SW480 (cell line): ENCODE measurements at regions not wholly inside any gene's neighbourhood (a gene's known extent, or its start where the extent isn't known, plus 50 kb on each side); places are given as distances from the start of the nearest gene placed in this dataset.
"Not testable (repeated sequence)": the region's sequence is repeated elsewhere in the genome, so short reads cannot be mapped to it uniquely, and the experiment has no call there.

Experiments used
- DNase-seq: peaks from one replicate; pipeline ENCODE4 v3.0.0-alpha.2; 2016; ENCODE audit warnings: low spot score

DNA sequence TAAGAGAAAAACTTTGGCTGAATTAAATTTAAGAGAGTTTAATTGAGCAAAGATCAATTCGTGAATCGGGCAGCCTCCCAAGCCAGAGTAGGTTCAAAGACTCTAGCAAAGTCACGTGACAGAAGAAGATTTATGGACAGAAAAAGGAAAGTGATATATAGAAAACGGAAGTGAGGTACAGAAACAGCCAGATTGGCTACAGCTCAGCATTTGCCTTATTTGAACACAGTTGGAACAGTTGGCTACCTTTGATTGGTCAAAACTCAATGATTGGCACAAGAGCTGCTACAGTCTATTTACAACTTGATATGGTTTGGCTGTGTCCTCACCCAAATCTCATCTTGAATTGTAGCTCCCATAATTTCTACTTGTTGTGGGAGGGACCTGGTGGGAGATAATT, 102.6 kb downstream of the PLG start:
- DNase-seq = no peak

DNA sequence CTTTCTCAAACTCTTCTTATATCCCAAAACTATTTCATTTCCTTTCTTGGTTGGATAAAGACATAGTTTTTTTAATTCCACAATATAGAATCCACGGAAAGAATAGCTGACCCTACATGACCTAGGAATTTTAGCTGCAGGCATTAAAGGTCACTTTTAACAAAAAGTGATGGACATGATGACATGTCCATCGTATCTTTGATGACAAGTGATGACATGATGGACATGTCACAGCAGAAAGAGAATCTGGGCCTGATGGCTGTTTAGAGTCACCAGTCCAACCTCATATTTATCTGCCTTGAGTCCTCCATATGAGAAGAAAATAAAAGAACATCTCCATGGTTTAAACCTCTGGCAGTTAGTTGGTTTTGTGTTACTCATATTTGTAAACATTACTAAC, 106.2 kb downstream of the PLG start:
- no peak for DNase-seq

DNA sequence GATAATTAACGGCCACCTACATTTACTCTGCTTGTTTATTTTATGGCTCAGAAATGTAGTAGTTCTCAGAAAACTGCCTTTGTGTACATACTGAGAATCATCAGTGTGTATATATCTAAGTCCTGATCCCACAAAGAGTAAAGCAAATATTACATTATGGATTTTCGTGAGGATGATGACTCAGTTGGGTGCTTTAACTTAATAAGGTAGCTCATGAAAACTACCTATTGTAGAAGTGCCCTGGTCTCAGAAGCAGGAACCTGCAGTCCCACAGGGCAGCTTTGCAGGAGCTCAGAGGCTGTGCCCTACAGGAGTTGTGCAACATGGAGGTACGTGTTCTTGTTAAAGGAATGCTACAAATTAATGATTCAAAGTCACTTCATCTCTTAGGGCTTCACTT, 108.2 kb downstream of the PLG start:
- no peak for DNase-seq

GRCh38 chr6:160812097-160812496, 110.1 kb downstream of the PLG start:
- DNase-seq = no peak

GRCh38 chr6:160818934-160819333, 116.9 kb downstream of the PLG start:
- DNase-seq = no peak

DNA sequence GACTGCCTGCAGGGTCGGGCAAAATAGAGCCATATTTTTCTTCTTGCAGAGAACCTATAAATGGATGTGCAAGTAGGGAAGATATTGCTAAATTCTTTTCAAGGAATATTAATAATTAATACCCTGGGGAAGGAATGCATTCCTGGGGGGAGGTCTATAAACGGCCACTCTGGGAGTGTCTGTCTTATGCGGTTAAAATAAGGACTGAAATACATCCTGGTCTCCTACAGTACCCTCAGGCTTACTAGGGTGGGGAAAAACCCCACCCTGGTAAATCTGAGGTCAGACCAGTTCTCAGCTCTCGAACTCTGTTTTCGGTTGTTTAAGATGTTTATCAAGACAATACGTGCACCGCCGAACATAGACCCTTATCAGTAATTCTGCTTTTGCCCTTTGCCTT, 118.6 kb downstream of the PLG start:
- not testable (repeated sequence) for DNase-seq

DNA sequence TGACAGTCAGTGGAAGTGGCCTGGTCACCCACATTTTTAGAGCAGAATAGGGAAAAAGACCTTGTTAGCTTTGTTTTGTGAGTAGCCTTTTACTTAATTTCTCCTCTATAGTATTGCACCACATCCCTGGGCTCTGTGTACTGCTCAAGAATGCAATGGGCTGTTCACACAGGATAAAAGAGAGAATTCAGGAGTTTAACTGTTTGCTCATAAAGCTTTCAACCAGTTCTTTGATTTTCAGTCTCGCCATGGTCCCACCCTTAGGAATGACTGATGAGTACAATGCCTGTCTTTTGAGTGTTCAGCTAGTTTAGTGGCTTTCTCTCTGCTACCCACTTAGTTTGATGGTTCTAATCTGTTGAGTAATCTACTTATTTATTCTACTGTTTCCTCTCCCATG, 129.7 kb downstream of the PLG start:
- DNase-seq = peak; percentile 11

DNA sequence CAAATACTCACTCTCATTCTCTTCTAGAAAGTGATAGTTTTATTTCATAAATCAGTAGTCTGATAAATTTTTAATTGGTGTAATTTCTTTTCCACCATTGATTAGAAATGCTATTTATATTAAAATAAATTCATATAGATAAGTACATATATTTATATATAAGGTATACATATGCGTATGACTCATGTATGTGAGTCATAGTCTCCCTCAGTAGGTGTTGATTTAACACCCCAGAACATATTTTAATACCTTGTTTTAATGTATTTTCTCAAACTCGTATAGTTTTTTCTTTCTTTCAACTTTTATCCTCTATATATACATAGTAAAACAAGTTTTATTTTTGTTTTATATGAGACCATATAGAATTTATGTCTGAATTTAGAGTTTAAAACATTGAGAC, 130.4 kb downstream of the PLG start:
- DNase-seq = no peak

DNA sequence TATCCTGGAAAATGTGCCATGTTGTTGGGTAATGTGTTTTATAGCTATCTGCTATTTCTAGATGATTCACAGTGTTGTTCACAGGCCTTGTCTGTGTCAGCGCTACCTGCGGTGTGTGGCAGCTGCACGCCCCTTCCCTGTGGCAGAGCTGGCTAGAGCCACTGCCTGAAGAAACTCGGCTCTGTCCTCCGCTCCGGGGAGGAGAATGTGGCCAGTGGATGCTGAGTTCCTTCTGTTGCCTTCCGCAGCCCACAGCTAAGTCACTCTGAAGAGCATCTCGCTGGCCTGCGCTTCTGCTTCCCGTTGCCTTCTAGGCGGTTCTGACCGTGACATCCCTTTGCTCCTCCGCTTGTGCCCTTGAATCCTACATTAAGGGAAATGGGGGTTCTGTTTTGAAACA, 135.1 kb downstream of the PLG start:
- no peak for DNase-seq

- DNase-seq = no peak
Measured at GRCh38 chr6:160851031-160851430, 140.5 kb upstream of the MAP3K4 start.

GRCh38 chr6:160853946-160854345, 137.6 kb upstream of the MAP3K4 start:
- no peak for DNase-seq

DNA sequence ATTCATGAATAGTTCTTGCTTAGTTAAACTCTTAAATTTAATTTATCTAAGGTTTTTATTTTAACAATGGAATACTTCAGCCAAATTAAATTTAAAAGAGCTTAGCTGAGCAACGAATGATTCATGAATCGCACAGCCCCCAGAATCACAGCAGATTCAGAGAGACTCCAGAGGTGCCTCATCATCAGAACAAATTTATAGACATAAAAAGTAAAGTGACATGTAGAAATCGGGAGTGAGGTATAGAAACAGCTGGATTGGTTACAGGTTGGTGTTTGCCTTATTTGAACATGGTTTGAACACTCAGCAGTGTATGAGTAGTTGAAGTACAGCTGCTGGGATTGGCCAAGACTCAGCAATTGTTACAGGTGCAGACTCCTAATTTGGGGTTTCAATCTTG, 132.7 kb upstream of the MAP3K4 start:
- DNase-seq = no peak

DNA sequence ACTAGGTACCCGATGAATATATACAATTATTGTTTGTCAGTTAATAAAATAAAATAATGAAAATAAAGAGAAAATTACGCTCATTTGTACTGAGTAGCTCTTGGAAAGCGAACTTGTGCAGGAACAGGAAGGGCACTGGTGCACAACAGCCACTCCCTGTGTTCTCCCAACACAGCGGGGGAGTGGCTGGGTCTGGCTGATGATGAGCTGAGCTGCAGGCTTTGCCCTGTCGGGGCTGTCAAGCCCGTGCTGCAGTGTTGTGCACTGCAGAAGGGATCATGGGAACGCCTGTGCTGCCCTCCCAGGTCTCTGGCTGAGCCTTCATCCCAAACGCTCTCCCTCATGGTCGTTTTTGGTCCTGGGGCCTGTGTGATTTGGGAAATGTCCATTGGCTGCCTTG, 131.7 kb upstream of the MAP3K4 start:
- no peak for DNase-seq

DNA sequence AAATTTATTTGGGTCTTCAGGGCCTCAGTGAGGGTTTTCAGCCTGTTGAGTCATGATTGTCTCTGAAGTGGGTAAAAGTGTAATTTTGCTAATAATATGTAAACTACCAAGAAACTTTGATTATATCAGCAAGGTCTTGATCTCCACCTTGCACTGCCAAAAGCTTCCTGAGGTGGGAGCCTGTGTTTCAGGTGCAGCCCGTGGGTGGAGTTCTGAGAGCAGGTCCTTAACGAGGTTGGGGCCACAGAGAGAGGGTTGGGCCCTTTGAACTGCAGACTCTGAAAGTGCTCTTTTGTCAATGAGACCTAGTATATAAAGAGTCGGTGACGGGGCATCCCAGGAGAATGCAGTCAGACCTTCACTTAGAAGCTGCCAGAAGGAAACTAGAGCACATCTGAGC, 129.7 kb upstream of the MAP3K4 start:
- no peak for DNase-seq

DNA sequence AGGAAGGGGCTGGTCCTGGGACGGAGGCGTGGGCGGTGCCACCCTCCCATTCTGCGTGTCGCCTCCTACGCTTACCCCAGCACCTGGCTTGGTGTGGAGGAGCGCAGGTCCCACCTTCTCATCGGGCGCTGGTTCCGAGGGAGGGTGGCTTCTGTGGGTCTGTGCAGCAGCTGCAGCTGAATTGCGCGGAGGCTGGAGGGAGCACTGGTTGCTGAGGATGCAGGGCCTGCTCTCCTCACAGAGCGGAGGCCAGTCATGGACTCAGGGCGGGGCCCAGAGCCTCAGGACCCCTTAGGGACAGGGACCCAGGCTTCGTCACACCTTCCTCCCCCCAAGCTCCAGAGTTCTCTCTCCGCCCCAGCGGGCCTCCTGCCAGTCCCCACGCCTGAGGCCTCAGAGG, 127.8 kb upstream of the MAP3K4 start:
- DNase-seq = no peak

- no peak for DNase-seq
Measured at GRCh38 chr6:160871320-160871719, 120.2 kb upstream of the MAP3K4 start.

- no peak for DNase-seq
Measured at GRCh38 chr6:160881148-160881808, 110.3 kb upstream of the MAP3K4 start.

- DNase-seq = no peak
Measured at GRCh38 chr6:160882006-160882405, 109.6 kb upstream of the MAP3K4 start.

DNA sequence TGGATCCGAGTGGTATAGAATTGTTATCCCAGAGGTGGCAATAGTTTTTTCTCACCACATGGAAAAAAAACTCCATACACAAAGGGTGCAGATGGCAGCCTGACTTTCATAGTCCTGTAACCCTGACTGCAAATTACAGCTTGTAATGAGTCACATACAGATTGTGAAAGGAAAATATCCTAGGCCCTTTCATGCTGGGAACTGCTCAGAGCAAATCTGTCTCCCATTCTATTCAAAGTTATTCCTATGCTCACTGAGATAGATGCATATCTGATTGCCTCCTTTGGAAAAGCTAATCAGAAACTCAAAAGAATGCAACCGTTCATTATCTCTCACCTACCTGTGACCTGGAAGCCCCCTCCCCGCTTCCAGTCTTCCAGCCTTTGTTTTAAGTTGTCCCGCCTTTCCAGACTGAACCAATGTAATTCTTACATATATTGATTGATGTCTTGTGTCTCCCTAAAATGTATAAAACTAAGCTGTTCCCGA, 108.7 kb upstream of the MAP3K4 start:
- no peak for DNase-seq

DNA sequence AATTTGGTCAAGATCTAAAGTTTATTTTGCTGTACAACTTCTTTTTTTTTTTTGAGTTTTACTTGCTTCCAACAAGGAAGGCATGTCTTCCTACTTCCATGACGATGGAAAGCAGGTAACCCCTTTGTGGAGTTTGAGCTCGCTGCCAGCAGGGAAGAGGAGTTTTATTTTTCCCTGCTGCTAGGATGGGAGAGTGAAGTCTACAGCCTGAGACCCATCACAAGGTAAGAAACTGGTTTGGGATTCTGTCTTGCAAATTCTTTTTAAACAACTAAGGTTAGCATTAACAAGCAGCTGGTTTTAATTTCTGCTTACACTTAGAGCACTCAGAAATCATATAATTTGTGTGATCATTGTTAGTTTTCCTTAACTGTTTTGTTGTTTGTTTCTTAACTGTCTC, 108.0 kb upstream of the MAP3K4 start:
- no peak for DNase-seq

- no peak for DNase-seq
Measured at GRCh38 chr6:160883999-160884398, 107.6 kb upstream of the MAP3K4 start.

- DNase-seq = not testable (repeated sequence)
Measured at GRCh38 chr6:160889148-160889547, 102.4 kb upstream of the MAP3K4 start.

DNA sequence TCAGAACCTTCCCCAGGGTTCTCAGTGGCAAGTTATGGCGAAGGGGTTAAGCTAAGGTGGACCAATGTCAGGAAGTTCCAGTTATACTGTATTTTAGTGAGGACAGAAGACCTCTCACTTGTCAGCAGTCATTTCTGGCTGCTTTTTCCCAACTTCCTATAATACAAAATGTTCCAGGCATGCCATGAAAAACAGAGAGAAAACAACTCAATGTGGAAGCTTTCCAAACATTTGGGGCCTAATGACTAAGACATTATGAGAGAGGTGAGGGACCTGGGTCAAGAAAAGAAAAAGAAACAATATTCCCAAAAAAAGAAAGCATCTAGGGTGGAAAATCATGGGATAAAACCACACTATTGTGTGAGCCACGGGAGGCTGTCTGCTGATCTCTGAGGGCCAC, 99.9 kb upstream of the MAP3K4 start:
- no peak for DNase-seq

- no peak for DNase-seq
Measured at GRCh38 chr6:160895562-160895961, 96.0 kb upstream of the MAP3K4 start.
